ENCODE measurements at regions not wholly inside any gene's neighbourhood (a gene's known extent, or its start where the extent isn't known, plus 50 kb on each side); places are given as distances from the start of the nearest gene placed in this dataset.

DNA sequence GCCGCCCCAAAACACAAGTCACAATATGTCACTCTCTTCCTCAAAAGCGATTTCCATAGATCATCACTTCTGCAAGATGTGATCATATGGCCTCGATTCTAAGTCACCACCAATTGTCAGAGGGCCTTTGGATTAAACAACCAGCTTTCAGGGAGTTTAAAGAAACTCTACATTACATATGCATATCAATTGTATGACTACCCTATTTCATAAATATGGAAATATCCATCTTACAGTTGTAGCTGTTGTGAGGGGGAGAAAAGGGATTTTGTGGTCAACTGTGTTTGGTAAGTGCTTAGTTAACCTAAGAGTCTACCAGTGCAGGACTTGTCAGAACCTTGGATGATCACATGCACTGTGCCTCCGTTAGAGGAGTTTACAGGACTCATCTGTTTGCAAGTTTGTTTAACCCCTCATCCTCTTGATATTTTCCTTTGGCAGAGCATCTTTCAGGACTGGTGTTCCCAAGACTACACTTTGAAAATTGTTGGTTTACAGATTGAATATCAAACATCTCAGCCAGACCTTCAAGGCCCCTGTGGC lies 99.9 kb downstream of the CHST1 start:
- TF ChIP-seq, protein P1, sequence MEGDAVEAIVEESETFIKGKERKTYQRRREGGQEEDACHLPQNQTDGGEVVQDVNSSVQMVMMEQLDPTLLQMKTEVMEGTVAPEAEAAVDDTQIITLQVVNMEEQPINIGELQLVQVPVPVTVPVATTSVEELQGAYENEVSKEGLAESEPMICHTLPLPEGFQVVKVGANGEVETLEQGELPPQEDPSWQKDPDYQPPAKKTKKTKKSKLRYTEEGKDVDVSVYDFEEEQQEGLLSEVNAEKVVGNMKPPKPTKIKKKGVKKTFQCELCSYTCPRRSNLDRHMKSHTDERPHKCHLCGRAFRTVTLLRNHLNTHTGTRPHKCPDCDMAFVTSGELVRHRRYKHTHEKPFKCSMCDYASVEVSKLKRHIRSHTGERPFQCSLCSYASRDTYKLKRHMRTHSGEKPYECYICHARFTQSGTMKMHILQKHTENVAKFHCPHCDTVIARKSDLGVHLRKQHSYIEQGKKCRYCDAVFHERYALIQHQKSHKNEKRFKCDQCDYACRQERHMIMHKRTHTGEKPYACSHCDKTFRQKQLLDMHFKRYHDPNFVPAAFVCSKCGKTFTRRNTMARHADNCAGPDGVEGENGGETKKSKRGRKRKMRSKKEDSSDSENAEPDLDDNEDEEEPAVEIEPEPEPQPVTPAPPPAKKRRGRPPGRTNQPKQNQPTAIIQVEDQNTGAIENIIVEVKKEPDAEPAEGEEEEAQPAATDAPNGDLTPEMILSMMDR (IDR thresholded peaks at IDR 0.05 in 8 of 11, conservative IDR thresholded peaks at IDR 0.05 in 3 of 11) = no peak
- TF ChIP-seq POLR2A (IDR thresholded peaks at IDR 0.05) = no peak
